Uterus (tissue), 3 donors: ENCODE measurements at regions not wholly inside any gene's neighbourhood (a gene's known extent, or its start where the extent isn't known, plus 50 kb on each side); places are given as distances from the start of the nearest gene placed in this dataset.

Source experiments
- DNase-seq, 2 donors: peaks; one replicate each; pipeline ENCODE4 v3.0.0-alpha.2; 2019 to 2020
- H3K27ac ChIP-seq, 2 donors: fragments of 200-600 bp; sonication (generic); 1 replicate in 1 of 2; 2 replicates in 1 of 2; pipeline ENCODE4 v1.5.1; 2016 to 2018
- H3K27me3 ChIP-seq, 2 donors: fragments of 200-600 bp; sonication (generic); one replicate each; pipeline ENCODE4 v1.5.1; 2018 to 2019; ENCODE audit warnings: control low read depth in 1 of 2
- H3K36me3 ChIP-seq, 2 donors: fragments of 200-600 bp; sonication (generic); one replicate each; pipeline ENCODE4 v1.5.1; 2019; ENCODE audit warnings: control low read depth in 1 of 2
- H3K4me1 ChIP-seq, 2 donors: fragments of 200-600 bp; sonication (generic); one replicate each; pipeline ENCODE4 v1.5.1; 2018 to 2019; ENCODE audit warnings: control low read depth in 1 of 2
- H3K4me3 ChIP-seq, 2 donors: fragments of 200-600 bp; sonication (generic); 1 replicate in 1 of 2; 2 replicates in 1 of 2; pipeline ENCODE4 v1.5.1; 2018 to 2019; ENCODE audit warnings: mild to moderate bottlenecking in 1 of 2
- H3K9me3 ChIP-seq, 2 donors: fragments of 200-600 bp; sonication (generic); one replicate each; pipeline ENCODE4 v1.5.1; 2019; ENCODE audit warnings: control low read depth in 1 of 2
- POLR2A ChIP-seq, 2 donors: fragments of 450-650 bp; IDR thresholded peaks; one replicate each; pipeline ENCODE4 v1.6.1; 2016; ENCODE audit warnings: antibody characterized with exemption in 2 of 2, mild to moderate bottlenecking in 1 of 2, moderate library complexity in 1 of 2
- intact Hi-C: fragments of 100-400 bp; cut with DNase I; formaldehyde crosslinking; loops from one replicate; pipeline ENCODE4 v1.15.1; 2023; ENCODE audit warnings: low total_unique reads
- TF ChIP-seq, protein P1 (sequence below), 4 experiments: fragments of 200-600 bp in 2 of 4; fragments of 450-650 bp in 2 of 4; sonication (generic) in 2 of 4; IDR thresholded peaks; one replicate each; pipeline ENCODE4 v1.5.1; 2016 to 2019; ENCODE audit warnings: antibody characterized with exemption in 4 of 4, mild to moderate bottlenecking in 2 of 4, moderate library complexity in 1 of 4
- donor health status: DM: yes; HTN: yes; CAD: no.

DNA sequence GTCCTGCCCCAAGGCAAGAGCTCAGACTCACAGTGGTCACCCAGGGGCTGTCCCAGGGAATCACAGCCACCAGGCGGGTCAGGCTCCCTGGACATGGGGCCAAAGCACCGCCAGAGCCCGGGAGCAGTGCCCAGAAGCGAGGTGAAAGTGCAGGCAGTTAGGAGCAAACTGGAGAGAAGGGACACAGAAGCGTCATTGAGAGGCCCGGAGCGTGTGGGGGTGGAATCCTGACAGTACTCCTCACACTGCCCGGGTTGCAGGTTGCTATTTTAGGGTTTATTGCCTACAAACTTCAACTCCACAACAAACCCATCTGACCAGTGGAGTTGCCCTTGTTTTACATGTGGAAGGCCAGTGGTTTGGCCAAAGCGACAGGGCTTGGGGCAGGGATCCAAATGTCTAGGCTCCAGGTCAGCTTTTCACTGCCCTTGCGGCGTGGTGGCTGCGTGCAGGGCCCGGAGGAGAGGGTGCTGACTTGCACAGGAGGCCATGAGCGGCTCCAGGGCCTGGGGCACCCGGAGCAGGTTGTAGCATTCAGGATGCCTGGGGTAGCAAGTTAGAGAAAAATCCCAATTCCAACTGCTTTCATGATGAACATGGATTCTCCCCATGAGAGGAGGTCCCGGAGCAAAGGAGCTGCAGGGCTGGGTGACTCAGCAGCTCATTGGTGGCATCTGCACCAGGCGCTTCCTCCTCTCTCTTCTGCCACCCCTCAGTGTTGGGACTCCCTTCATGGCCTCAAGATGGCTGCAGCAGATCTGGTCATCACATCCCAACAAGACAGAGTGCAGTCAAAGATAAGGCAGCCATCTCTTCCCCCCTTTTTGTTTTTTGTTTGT, 112.3 kb upstream of the NCOR2 start:
- intact Hi-C loops = no loop called here
- Histone ChIP-seq H3K4me1 (peaks cover 0 to 12% of the 10 kb centered on the region in 2 donors), H3K27me3 (no peaks in the 10 kb centered on the region), H3K9me3 (no peaks in the 10 kb centered on the region), H3K27ac (peak overlapping the region in 1 of 2 donors; percentile 36), H3K4me3 (no peak overlapping the region), H3K36me3 (no peaks in the 10 kb centered on the region)
- DNase-seq = peak; percentile 48 to 57
- TF ChIP-seq POLR2A (IDR thresholded peaks at IDR 0.05) = no peak
- TF ChIP-seq, protein P1, sequence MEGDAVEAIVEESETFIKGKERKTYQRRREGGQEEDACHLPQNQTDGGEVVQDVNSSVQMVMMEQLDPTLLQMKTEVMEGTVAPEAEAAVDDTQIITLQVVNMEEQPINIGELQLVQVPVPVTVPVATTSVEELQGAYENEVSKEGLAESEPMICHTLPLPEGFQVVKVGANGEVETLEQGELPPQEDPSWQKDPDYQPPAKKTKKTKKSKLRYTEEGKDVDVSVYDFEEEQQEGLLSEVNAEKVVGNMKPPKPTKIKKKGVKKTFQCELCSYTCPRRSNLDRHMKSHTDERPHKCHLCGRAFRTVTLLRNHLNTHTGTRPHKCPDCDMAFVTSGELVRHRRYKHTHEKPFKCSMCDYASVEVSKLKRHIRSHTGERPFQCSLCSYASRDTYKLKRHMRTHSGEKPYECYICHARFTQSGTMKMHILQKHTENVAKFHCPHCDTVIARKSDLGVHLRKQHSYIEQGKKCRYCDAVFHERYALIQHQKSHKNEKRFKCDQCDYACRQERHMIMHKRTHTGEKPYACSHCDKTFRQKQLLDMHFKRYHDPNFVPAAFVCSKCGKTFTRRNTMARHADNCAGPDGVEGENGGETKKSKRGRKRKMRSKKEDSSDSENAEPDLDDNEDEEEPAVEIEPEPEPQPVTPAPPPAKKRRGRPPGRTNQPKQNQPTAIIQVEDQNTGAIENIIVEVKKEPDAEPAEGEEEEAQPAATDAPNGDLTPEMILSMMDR (IDR thresholded peaks at IDR 0.05) = no peak

DNA sequence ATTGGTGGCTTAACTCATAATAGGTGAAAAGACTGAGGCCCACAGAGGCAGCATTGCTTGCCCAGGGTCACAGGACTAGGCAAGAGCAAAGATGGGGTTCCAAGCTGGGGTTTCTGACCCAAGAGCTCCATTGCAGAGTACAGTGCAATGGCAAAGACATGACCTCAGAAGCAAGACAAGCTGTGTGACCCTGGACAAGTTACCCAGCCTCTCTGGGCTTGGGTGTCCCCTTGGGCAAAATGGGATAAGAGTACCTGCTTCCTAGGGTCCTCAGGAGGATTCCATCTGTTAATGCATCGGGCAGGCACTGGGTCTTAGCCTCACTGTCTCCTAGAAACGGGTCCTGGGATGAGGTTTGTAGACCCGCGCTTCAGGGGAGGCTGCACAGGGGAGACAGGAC, 111.6 kb upstream of the NCOR2 start:
- H3K27ac ChIP-seq = peak overlapping the region in 1 of 2 donors; percentile 36
- H3K9me3 ChIP-seq = no peaks in the 10 kb centered on the region
- TF ChIP-seq, protein P1 (IDR thresholded peaks at IDR 0.05) = no peak
- no peak for TF ChIP-seq POLR2A (IDR thresholded peaks at IDR 0.05)
- no peaks in the 10 kb centered on the region for H3K36me3 ChIP-seq
- H3K4me3 ChIP-seq = no peak overlapping the region
- H3K27me3 ChIP-seq = no peaks in the 10 kb centered on the region
- peaks cover 0 to 12% of the 10 kb centered on the region in 2 donors for H3K4me1 ChIP-seq
- intact Hi-C loops = no loop called here
- DNase-seq = no peak

DNA sequence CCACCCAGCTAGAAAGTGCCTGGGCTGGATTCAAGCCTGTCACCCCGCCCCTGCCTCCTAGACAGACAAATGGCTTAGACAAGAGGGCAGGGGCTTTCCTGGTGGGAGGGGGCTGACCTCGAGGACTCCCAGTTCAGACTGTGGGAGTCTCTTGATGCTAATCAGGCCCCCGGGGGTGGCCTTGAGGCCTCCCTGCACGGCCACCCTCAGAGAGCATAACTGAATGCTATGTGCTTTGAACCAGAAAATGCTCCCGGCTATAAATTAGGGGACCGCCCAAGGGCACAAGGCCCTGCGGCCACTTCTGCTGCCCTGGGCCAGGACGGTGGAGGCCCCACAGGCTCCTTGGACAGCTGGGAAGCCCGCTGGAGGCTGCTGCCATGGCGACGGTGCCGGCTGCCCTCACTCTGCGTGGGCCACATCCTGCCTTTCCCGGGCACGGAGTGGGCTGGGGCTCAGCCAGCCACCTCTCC, 111.0 kb upstream of the NCOR2 start:
- H3K4me1 ChIP-seq = peaks cover 0 to 12% of the 10 kb centered on the region in 2 donors
- H3K4me3 ChIP-seq = no peak overlapping the region
- H3K9me3 ChIP-seq = no peaks in the 10 kb centered on the region
- H3K27me3 ChIP-seq = no peaks in the 10 kb centered on the region
- no peak for DNase-seq
- intact Hi-C loops = no loop called here
- TF ChIP-seq, protein P1 (IDR thresholded peaks at IDR 0.05) = no peak
- no peak for TF ChIP-seq POLR2A (IDR thresholded peaks at IDR 0.05)
- H3K27ac ChIP-seq = no peak overlapping the region
- H3K36me3 ChIP-seq = no peaks in the 10 kb centered on the region

DNA sequence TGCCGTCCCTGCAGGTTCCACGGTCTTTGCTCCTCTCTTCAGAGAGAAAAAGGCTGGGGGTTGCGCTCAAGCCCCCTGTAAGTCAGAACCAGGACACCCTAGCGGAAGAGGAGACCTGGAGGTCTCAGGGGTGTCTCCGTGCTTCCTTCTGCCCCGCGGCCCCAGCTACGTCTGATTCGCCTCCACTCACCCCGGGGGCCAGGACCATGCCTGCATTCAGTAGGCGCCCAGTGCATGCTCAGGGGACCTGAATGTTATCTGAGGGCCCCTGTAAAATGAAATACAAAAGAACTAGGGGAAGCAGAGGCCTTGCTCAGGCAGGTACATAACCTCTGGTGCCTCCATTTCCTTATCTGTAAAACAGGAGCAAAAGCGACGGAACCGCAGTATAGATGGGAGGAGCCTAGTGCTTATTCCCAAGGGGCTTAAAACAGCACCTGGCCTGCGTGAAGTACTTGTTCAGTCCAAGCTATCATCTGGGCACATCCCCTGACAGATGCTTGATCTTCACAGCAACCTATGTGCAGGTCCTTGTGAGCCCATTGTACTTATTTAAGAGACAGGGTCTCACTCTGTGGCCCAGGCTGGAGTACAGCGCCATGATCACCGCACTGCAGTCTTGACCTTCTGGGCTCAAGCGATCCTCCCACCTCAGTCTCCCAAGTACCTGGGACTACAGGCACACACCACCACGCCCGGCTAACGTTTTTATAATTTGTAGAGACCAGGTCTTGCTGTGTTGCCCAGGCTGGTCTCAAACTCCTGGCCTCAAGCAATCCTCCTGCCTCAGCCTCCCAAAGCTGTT, 110.3 kb upstream of the NCOR2 start:
- Histone ChIP-seq H3K4me3 (no peak overlapping the region), H3K36me3 (no peaks in the 10 kb centered on the region), H3K27me3 (no peaks in the 10 kb centered on the region), H3K4me1 (peaks cover 0 to 12% of the 10 kb centered on the region in 2 donors), H3K9me3 (no peaks in the 10 kb centered on the region), H3K27ac (no peak overlapping the region)
- intact Hi-C loops = no loop called here
- DNase-seq = no peak
- no peak for TF ChIP-seq POLR2A (IDR thresholded peaks at IDR 0.05)
- TF ChIP-seq, protein P1 (IDR thresholded peaks at IDR 0.05) = no peak
